HuH-7 (cell line): ENCODE measurements at regions not wholly inside any gene's neighbourhood (a gene's known extent, or its start where the extent isn't known, plus 50 kb on each side); places are given as distances from the start of the nearest gene placed in this dataset.

Experiments
- DNase-seq: peaks from one replicate; pipeline ENCODE4 v3.0.0; 2011; ENCODE audit warnings: low spot score

- DNase-seq = no peak
Measured at GRCh38 chr3:118269537-118270125, 765.0 kb downstream of the IGSF11 start.

GRCh38 chr3:118272991-118273390 lies 761.7 kb downstream of the IGSF11 start:
- no peak for DNase-seq

DNA sequence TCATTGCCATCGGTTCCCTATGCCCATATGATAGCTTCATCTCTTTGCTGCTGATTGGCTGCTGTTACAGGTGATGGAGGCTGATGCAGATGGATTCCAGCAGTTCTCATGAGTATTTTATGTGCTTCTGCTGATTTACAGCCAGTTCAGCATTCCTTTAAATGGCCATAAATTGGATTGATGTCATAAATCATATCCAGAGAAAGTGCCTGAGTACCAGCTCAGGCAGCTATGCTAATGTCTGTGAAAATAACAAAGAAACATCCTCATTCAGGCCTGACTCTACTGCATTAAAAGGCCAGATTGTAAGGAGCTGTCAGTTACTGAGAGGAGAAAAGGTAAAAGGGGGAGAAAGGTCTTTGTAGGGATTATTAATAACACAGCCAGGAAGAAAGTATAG lies 756.8 kb downstream of the IGSF11 start:
- no peak for DNase-seq

DNA sequence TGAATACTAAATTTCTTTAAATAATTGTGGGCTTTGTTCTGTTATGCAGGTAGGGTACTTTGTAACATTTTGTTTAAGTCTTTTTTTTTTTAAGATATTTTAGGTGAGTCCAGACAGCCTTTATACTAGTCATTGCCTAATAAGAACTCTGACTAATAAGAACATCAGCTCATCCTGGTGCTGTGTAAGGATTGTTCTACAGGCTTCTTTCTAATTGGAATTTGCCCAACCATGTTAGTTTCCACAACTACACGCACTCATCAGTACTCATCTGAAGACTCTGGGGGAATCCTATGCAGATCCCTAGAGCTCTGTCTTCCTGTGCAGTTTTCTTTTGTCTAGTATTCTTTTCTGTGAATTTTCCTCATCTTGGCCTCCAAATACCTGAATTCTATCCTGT lies 741.8 kb downstream of the IGSF11 start:
- DNase-seq = no peak

DNA sequence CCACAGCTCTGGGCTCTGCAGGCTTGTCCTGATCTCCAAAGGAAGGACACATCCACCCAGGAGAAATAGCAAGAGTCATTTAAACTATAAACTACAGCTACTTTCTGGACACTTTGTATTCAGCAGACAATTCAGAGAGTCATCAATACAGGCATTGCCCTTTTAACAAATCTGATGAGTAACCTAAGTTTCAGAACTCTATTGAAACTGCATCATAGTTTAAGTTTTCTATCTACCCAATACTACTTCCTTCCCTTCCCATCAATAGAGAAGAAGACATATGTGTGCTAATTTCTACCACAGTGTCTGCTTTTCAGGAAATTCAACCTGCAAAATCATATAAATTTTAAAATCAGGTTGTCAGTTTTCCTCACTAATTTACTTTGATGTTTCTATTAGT lies 736.5 kb downstream of the IGSF11 start:
- DNase-seq = no peak

- no peak for DNase-seq
Measured at GRCh38 chr3:118304557-118304956, 730.1 kb downstream of the IGSF11 start.

DNA sequence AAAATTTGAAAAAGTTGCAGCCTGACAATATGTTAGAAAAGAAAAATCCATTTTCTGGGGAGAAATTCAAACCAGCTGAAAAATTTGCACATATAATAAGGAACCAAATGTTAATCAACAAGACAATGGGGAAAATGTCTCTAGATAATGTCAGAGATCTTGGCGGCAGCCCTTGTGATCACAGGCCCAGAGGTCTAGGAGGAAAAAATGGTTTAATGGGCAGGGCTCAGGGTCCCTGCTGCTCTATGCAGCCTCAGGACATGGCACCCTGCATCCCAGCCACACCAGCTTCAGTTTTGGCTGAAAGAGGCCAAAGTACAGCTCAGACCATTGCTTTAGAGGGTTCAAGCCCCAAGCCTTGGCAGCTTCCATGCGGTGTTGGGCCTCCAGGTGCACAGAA lies 701.9 kb downstream of the IGSF11 start:
- DNase-seq = no peak

DNA sequence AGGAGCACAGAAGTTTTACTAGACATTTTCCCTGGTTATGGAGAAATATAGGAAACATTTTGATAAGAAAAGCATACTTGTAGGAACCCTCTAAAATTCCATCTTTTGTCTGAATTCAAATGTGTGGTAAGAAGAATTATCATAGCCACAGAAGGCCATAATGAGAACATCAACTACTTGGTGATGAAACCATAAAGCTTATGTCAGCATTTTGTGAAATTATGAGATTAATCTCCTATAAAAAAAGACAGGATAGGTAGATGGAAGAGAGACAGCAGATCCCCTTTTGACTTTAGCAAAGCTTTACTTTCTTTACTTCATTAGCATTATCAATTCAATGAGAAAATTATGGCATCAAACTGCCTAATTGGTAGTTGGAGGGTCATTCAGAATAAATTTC lies 697.0 kb downstream of the IGSF11 start:
- DNase-seq = no peak

DNA sequence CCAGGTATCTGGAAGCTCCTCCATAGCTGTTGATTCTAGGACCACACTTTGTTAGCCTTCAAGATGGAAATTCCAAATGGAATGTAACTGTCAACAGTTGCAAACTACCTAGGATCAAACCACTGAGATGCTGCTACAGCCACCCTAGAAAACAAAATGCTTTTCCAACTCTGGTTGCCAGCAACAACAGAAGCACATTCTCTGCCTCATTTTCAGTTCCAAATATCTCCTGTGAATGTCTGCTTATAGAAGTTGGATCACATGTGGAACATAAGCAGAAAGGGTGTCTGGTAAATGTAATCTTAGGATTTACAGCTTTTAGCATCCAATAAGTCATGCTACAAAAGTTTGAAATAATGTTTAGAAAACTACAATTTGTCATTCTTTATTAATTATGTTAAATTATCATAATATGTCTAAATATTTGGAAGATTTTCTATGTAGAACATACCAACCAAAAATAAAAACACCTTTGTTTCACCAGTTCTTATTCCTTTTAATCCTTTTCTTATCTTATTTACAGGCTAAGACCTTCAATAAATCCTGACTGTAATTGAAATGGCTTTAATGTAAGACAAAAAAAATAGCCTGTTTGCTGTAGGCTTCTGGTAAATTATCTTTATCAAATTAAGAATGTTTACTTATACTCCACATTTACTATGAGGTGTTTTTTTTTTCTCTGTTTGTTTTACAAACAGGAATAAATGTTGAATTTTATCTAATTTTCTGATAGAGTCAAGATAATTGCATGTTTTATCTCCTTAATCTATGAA lies 687.1 kb downstream of the IGSF11 start:
- no peak for DNase-seq

DNA sequence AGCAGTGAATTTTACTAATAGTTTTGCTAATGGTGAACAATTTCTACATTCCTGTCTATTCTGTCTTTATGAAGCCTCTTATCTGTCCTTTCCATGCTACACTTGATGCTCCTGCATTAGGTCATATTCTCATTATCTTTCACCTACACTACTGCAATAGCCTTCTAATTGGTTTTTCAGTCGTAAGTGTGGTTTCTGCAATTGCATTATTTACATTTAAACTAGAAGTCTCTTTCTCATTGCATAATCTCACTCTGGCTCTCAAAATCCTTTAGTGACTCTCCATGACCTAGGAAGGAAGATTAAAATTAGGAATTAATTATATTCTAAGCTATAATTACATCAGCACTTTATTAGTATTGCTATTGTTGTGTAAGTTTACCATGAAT lies 686.5 kb downstream of the IGSF11 start:
- no peak for DNase-seq

DNA sequence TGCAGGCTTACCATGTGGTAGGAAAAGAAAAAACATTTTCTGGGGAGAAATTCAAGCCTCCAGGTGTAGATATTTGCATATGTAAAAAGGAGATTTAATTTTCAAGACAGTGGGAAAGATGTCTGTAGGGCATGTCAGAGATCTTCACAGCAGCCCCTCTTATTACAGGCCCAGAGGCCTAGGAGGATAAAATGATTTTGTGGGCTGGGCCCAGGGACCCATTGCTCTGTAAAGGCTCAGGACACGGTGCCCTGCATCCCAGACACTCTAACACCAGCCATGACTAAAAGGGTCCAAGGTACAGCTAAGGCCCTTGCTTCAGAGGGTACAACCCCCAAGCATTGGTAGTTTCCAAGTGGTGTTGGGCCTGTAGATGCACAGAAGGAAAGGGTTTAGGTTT lies 680.1 kb downstream of the IGSF11 start:
- no peak for DNase-seq

- DNase-seq = no peak
Measured at GRCh38 chr3:118369892-118370491, 664.7 kb downstream of the IGSF11 start.

GRCh38 chr3:118380576-118380975 lies 654.1 kb downstream of the IGSF11 start:
- no peak for DNase-seq

GRCh38 chr3:118396491-118396890 lies 638.2 kb downstream of the IGSF11 start:
- no peak for DNase-seq

DNA sequence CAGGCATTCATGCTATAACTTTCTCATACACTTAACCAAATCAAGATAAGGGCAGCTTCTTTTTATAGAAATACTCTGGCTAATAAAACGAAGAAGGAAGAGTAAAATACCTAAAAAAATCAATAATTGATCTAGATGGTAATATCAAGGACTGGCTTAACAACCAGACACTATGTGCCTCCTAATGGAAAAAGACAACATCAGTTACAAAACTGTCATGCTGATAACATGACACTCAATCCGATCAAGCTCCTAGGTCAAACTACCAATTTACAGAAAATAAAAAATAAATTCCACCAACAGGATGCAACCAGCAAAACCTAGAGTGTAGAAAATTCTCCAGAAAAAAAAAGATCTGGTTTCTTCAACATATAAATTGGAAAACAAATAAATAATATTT lies 634.6 kb downstream of the IGSF11 start:
- DNase-seq = no peak

- no peak for DNase-seq
Measured at GRCh38 chr3:118400886-118401285, 633.8 kb downstream of the IGSF11 start.

- DNase-seq = no peak
Measured at GRCh38 chr3:118401887-118402286, 632.8 kb downstream of the IGSF11 start.

DNA sequence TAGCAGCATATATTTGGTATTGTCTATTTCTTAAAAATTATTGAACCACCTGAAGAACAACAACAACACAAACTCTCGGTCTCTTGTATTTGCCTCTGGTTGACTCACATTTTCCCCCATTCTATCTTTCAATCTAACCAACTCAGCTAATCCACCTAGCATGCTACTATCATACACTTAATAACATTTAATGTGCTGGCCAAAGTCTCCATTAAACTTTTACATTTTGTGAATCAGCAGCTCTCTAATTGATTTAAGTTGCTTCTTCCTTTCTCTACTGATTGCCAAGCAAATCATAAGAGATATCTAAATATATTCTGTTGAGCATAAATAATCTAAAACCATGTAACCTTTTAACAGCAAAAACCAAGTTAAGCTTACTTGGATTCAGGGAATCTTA lies 631.7 kb downstream of the IGSF11 start:
- no peak for DNase-seq

- DNase-seq = no peak
Measured at GRCh38 chr3:118406562-118406961, 628.1 kb downstream of the IGSF11 start.

DNA sequence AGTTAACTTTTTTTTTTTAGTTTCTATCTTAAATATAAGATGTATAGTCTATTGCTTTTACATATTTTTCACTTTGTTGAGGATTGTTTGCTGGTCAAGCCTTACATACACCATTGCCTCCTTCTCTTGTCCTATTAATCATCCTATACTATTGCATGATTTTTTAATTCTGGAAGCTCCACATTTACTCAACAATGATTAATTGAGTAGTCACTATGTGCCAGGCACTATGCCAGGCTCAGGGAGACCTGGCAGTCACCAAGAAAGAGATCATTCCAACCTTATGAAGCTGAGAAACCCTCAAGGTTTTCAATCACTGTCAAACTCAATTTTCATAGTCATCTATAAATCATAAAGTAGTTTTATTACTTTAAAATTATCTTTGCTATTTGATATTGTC lies 626.2 kb downstream of the IGSF11 start:
- no peak for DNase-seq

DNA sequence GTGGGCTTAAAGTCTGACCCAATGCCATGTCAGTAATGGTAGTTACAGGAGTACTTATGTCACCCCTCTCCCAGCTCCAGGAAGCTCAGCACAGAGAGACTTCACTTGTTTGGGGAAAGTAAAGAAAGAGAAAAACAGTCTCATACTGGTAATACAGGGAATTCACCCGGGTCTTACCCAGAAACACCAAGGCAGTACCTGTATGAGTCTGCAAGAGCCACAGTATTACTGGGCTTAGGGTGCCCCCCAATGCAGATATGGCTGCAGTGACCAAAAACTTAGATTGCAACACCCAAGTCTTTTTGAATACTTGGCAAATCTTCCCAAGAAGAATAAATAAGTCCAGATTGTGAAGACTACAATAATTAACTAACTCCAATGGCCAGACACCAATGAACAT lies 622.1 kb downstream of the IGSF11 start:
- DNase-seq = no peak

DNA sequence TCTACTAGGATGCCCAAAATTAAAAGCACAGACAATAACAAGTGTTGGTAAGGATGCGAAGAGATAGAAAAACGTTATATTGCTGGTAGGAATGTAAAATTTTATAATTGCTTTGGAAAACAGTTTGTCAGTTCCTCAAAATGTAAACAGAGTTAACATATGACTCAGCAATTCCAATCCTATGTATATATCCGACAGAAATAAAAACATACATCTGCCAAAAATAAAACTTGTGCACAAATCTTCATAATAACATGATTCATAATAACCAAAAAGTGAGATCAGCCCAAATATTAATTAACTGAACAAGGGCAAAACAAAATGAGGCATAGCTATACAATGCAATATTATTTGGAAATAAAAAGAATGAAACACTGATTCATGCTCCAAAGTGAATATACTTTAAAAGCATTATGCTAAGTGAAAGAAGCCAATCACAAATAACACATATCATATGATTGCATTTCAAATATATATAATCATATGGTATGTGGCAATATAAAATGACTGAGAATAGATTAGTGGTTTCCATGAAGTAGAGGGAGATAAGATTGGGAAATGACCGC lies 609.3 kb downstream of the IGSF11 start:
- DNase-seq = no peak

DNA sequence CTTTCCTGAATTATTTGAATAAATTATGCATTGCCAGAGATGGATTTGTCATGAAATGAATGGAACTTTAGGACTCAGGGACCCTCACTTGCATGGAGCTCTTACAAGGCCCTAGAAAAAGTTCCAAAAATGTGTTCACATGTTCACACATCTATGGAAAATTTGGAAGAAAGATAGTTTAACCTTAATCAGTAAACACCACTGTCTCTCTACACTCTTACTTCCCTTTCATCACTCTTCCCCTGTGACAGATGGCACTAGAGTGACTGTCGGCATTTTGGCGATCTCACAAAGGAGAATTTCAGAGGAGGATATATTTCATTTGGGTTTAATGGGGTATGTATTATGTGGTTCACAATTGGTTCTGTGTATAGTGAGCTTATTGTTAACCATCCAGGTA lies 600.8 kb downstream of the IGSF11 start:
- no peak for DNase-seq
